ENCODE measurements at regions not wholly inside any gene's neighbourhood (a gene's known extent, or its start where the extent isn't known, plus 50 kb on each side); places are given as distances from the start of the nearest gene placed in this dataset.

GRCh38 chr1:228850141-228851100, 115.1 kb downstream of the RHOU start:
- Histone ChIP-seq H3K36me3 (ENCODE audit: control insufficient read depth, insufficient read depth, low read length, severe bottlenecking) (no peaks in the 10 kb centered on the region), H3K4me1 (ENCODE audit: control insufficient read depth, insufficient read depth, low read length) (no peaks in the 10 kb centered on the region), H3K4me3 (ENCODE audit: low read length) (no peak overlapping the region), H3K9me3 (ENCODE audit: control insufficient read depth, low read length) (peaks cover 7% of the 10 kb centered on the region), H3K9ac (ENCODE audit: low read length) (no peak overlapping the region), H3K27me3 (replicated peaks; ENCODE audit: control insufficient read depth, insufficient read depth, low read length) (peaks cover 9% of the 10 kb centered on the region)
- no peak for DNase-seq (ENCODE audit: low read depth)

GRCh38 chr1:228851193-228851592, 115.9 kb downstream of the RHOU start:
- H3K4me3 ChIP-seq (ENCODE audit: low read length), result no peak overlapping the region

GRCh38 chr1:228851618-228852017, 116.3 kb downstream of the RHOU start:
- no peaks in the 10 kb centered on the region for H3K36me3 ChIP-seq (ENCODE audit: control insufficient read depth, insufficient read depth, low read length, severe bottlenecking)
- peaks cover 7% of the 10 kb centered on the region for H3K9me3 ChIP-seq (ENCODE audit: control insufficient read depth, low read length)
- H3K27me3 ChIP-seq (replicated peaks; ENCODE audit: control insufficient read depth, insufficient read depth, low read length), result peaks cover 9% of the 10 kb centered on the region
- H3K4me1 ChIP-seq (ENCODE audit: control insufficient read depth, insufficient read depth, low read length), result no peaks in the 10 kb centered on the region
- H3K4me3 ChIP-seq (ENCODE audit: low read length), result no peak overlapping the region
- no peak overlapping the region for H3K9ac ChIP-seq (ENCODE audit: low read length)
- no peak for DNase-seq (ENCODE audit: low read depth)

More at GRCh38 chr1:228851193-228851592, 115.9 kb downstream of the RHOU start:
- H3K27me3 ChIP-seq (replicated peaks; ENCODE audit: control insufficient read depth, insufficient read depth, low read length), result peaks cover 9% of the 10 kb centered on the region
- no peak for DNase-seq (ENCODE audit: low read depth)
- H3K4me1 ChIP-seq (ENCODE audit: control insufficient read depth, insufficient read depth, low read length), result no peaks in the 10 kb centered on the region
- peaks cover 7% of the 10 kb centered on the region for H3K9me3 ChIP-seq (ENCODE audit: control insufficient read depth, low read length)
- no peak overlapping the region for H3K9ac ChIP-seq (ENCODE audit: low read length)
- H3K36me3 ChIP-seq (ENCODE audit: control insufficient read depth, insufficient read depth, low read length, severe bottlenecking), result no peaks in the 10 kb centered on the region

GRCh38 chr1:228852024-228852423, 116.7 kb downstream of the RHOU start:
- no peaks in the 10 kb centered on the region for H3K4me1 ChIP-seq (ENCODE audit: control insufficient read depth, insufficient read depth, low read length)
- no peak overlapping the region for H3K9ac ChIP-seq (ENCODE audit: low read length)
- DNase-seq (ENCODE audit: low read depth), result no peak
- peaks cover 7% of the 10 kb centered on the region for H3K9me3 ChIP-seq (ENCODE audit: control insufficient read depth, low read length)
- peaks cover 9% of the 10 kb centered on the region for H3K27me3 ChIP-seq (replicated peaks; ENCODE audit: control insufficient read depth, insufficient read depth, low read length)
- H3K4me3 ChIP-seq (ENCODE audit: low read length), result no peak overlapping the region
- H3K36me3 ChIP-seq (ENCODE audit: control insufficient read depth, insufficient read depth, low read length, severe bottlenecking), result no peaks in the 10 kb centered on the region

GRCh38 chr1:228852511-228853088, 117.3 kb downstream of the RHOU start:
- H3K9me3 ChIP-seq (ENCODE audit: control insufficient read depth, low read length), result peaks cover 7% of the 10 kb centered on the region
- no peak for DNase-seq (ENCODE audit: low read depth)
- no peak overlapping the region for H3K4me3 ChIP-seq (ENCODE audit: low read length)
- H3K36me3 ChIP-seq (ENCODE audit: control insufficient read depth, insufficient read depth, low read length, severe bottlenecking), result no peaks in the 10 kb centered on the region
- H3K27me3 ChIP-seq (replicated peaks; ENCODE audit: control insufficient read depth, insufficient read depth, low read length), result peaks cover 9% of the 10 kb centered on the region
- H3K9ac ChIP-seq (ENCODE audit: low read length), result no peak overlapping the region
- H3K4me1 ChIP-seq (ENCODE audit: control insufficient read depth, insufficient read depth, low read length), result no peaks in the 10 kb centered on the region

- H3K9me3 ChIP-seq (ENCODE audit: control insufficient read depth, low read length), result peaks cover 7% of the 10 kb centered on the region
- H3K9ac ChIP-seq (ENCODE audit: low read length), result no peak overlapping the region
- no peak overlapping the region for H3K4me3 ChIP-seq (ENCODE audit: low read length)
- no peak for DNase-seq (ENCODE audit: low read depth)
- H3K4me1 ChIP-seq (ENCODE audit: control insufficient read depth, insufficient read depth, low read length), result no peaks in the 10 kb centered on the region
- no peaks in the 10 kb centered on the region for H3K36me3 ChIP-seq (ENCODE audit: control insufficient read depth, insufficient read depth, low read length, severe bottlenecking)
- H3K27me3 ChIP-seq (replicated peaks; ENCODE audit: control insufficient read depth, insufficient read depth, low read length), result peaks cover 9% of the 10 kb centered on the region
Observed at GRCh38 chr1:228853191-228853590, 117.9 kb downstream of the RHOU start.

GRCh38 chr1:228853637-228854036, 118.4 kb downstream of the RHOU start:
- H3K9ac ChIP-seq (ENCODE audit: low read length), result no peak overlapping the region
- no peak overlapping the region for H3K4me3 ChIP-seq (ENCODE audit: low read length)
- no peaks in the 10 kb centered on the region for H3K36me3 ChIP-seq (ENCODE audit: control insufficient read depth, insufficient read depth, low read length, severe bottlenecking)
- peaks cover 7% of the 10 kb centered on the region for H3K9me3 ChIP-seq (ENCODE audit: control insufficient read depth, low read length)
- no peak for DNase-seq (ENCODE audit: low read depth)
- H3K4me1 ChIP-seq (ENCODE audit: control insufficient read depth, insufficient read depth, low read length), result no peaks in the 10 kb centered on the region
- peaks cover 5% of the 10 kb centered on the region for H3K27me3 ChIP-seq (replicated peaks; ENCODE audit: control insufficient read depth, insufficient read depth, low read length)

- no peak overlapping the region for H3K9ac ChIP-seq (ENCODE audit: low read length)
- DNase-seq (ENCODE audit: low read depth), result no peak
- no peaks in the 10 kb centered on the region for H3K36me3 ChIP-seq (ENCODE audit: control insufficient read depth, insufficient read depth, low read length, severe bottlenecking)
- H3K9me3 ChIP-seq (ENCODE audit: control insufficient read depth, low read length), result peaks cover 6% of the 10 kb centered on the region
- no peak overlapping the region for H3K4me3 ChIP-seq (ENCODE audit: low read length)
- H3K27me3 ChIP-seq (replicated peaks; ENCODE audit: control insufficient read depth, insufficient read depth, low read length), result no peaks in the 10 kb centered on the region
- no peaks in the 10 kb centered on the region for H3K4me1 ChIP-seq (ENCODE audit: control insufficient read depth, insufficient read depth, low read length)
Observed at GRCh38 chr1:228854907-228855306, 119.6 kb downstream of the RHOU start.

- H3K9me3 ChIP-seq (ENCODE audit: control insufficient read depth, low read length), result no peaks in the 10 kb centered on the region
- DNase-seq (ENCODE audit: low read depth), result no peak
- no peaks in the 10 kb centered on the region for H3K27me3 ChIP-seq (replicated peaks; ENCODE audit: control insufficient read depth, insufficient read depth, low read length)
- no peak overlapping the region for H3K4me3 ChIP-seq (ENCODE audit: low read length)
- H3K9ac ChIP-seq (ENCODE audit: low read length), result no peak overlapping the region
- H3K36me3 ChIP-seq (ENCODE audit: control insufficient read depth, insufficient read depth, low read length, severe bottlenecking), result no peaks in the 10 kb centered on the region
- H3K4me1 ChIP-seq (ENCODE audit: control insufficient read depth, insufficient read depth, low read length), result peaks cover 16% of the 10 kb centered on the region
Observed at GRCh38 chr1:228857611-228858010, 122.3 kb downstream of the RHOU start.

GRCh38 chr1:228860911-228861831, 125.9 kb downstream of the RHOU start:
- Histone ChIP-seq H3K4me3 (ENCODE audit: low read length) (no peak overlapping the region), H3K9ac (ENCODE audit: low read length) (no peak overlapping the region), H3K4me1 (ENCODE audit: control insufficient read depth, insufficient read depth, low read length) (peaks cover 16% of the 10 kb centered on the region), H3K27me3 (replicated peaks; ENCODE audit: control insufficient read depth, insufficient read depth, low read length) (no peaks in the 10 kb centered on the region), H3K9me3 (ENCODE audit: control insufficient read depth, low read length) (no peaks in the 10 kb centered on the region), H3K36me3 (ENCODE audit: control insufficient read depth, insufficient read depth, low read length, severe bottlenecking) (no peaks in the 10 kb centered on the region)
- DNase-seq (ENCODE audit: low read depth), result peak; percentile 77

GRCh38 chr1:228861832-228862180, 126.5 kb downstream of the RHOU start:
- peak; percentile 21 for DNase-seq (ENCODE audit: low read depth)
- peaks cover 16% of the 10 kb centered on the region for H3K4me1 ChIP-seq (ENCODE audit: control insufficient read depth, insufficient read depth, low read length)
- H3K4me3 ChIP-seq (ENCODE audit: low read length), result no peak overlapping the region
- no peak overlapping the region for H3K9ac ChIP-seq (ENCODE audit: low read length)
- no peaks in the 10 kb centered on the region for H3K27me3 ChIP-seq (replicated peaks; ENCODE audit: control insufficient read depth, insufficient read depth, low read length)
- no peaks in the 10 kb centered on the region for H3K36me3 ChIP-seq (ENCODE audit: control insufficient read depth, insufficient read depth, low read length, severe bottlenecking)
- no peaks in the 10 kb centered on the region for H3K9me3 ChIP-seq (ENCODE audit: control insufficient read depth, low read length)
